Hematopoietic multipotent progenitor cell treated with erythropoietin and hydrocortisone succinate and interleukin-3 and kit ligand, for 17 days (in vitro differentiated cells): ENCODE measurements at regions not wholly inside any gene's neighbourhood (a gene's known extent, or its start where the extent isn't known, plus 50 kb on each side); places are given as distances from the start of the nearest gene placed in this dataset.

Experiments
- DNase-seq: peaks from one replicate; pipeline ENCODE4 v3.0.0-alpha.2; 2015; ENCODE audit warnings: low spot score

GRCh38 chr16:87230571-87230970 lies 86.6 kb downstream of the C16orf95 start:
- DNase-seq = no peak

GRCh38 chr16:87231295-87231694 lies 85.9 kb downstream of the C16orf95 start:
- no peak for DNase-seq

GRCh38 chr16:87231911-87232310 lies 85.3 kb downstream of the C16orf95 start:
- no peak for DNase-seq

GRCh38 chr16:87233928-87234327 lies 83.3 kb downstream of the C16orf95 start:
- no peak for DNase-seq

GRCh38 chr16:87234601-87235000 lies 82.6 kb downstream of the C16orf95 start:
- no peak for DNase-seq

- no peak for DNase-seq
These were observed 81.2 kb downstream of the C16orf95 start for GRCh38 chr16:87235810-87236515.

- DNase-seq = no peak
These were observed 80.6 kb downstream of the C16orf95 start for GRCh38 chr16:87236516-87237115.

GRCh38 chr16:87238361-87238715 lies 78.9 kb downstream of the C16orf95 start:
- DNase-seq = no peak

GRCh38 chr16:87239545-87239944 lies 77.6 kb downstream of the C16orf95 start:
- DNase-seq = no peak

GRCh38 chr16:87240211-87241136 lies 76.7 kb downstream of the C16orf95 start:
- DNase-seq = no peak

GRCh38 chr16:87241137-87241771 lies 75.9 kb downstream of the C16orf95 start:
- DNase-seq = no peak

GRCh38 chr16:87243478-87243877 lies 73.7 kb downstream of the C16orf95 start:
- no peak for DNase-seq

- DNase-seq = no peak
These were observed 72.5 kb downstream of the C16orf95 start for GRCh38 chr16:87244636-87245197.

- DNase-seq = no peak
These were observed 71.7 kb downstream of the C16orf95 start for GRCh38 chr16:87245511-87245910.

GRCh38 chr16:87246269-87247065 lies 70.7 kb downstream of the C16orf95 start:
- DNase-seq = no peak

GRCh38 chr16:87248714-87249113 lies 68.5 kb downstream of the C16orf95 start:
- DNase-seq = no peak

GRCh38 chr16:87249425-87249824 lies 67.8 kb downstream of the C16orf95 start:
- DNase-seq = no peak

- DNase-seq = no peak
These were observed 66.7 kb downstream of the C16orf95 start for GRCh38 chr16:87250431-87250960.

- DNase-seq = no peak
These were observed 64.8 kb downstream of the C16orf95 start for GRCh38 chr16:87252269-87252970.
